ENCODE measurements at regions not wholly inside any gene's neighbourhood (a gene's known extent, or its start where the extent isn't known, plus 50 kb on each side); places are given as distances from the start of the nearest gene placed in this dataset.

DNA sequence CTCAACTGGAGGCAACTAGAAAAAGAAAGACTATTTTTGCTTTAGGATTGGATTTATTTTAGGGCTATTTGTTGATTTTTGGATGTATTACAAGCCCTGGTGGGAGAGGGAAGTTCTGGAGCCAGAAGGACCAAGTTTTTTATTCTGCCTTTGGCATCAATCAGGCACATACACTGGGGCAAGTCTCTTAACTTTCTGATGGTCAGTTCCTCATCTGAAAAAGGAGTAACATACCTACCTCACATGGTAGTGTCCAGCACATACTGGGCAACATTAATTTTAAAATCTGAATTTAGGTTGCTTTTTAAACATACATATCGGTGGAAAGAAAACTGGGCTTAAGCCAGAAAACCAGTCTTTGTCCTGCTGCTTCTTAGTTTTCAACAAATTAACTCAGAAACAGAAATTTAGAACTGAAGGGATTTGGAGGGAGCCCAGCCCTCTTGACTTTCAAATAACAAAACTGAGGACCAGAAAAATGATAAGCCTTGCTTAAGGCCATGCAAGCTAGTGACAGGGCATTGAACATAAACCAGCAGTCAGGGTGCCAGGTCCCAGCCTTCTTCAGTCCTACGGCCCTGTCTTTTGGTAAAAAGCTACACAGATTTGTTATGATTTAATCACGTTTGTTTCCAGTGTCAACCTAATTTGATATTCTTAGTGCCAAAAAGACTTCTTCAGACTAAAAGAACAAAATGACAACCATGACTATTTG is 90.2 kb upstream of the SLC38A2 start:
- no peak for DNase-seq

DNA sequence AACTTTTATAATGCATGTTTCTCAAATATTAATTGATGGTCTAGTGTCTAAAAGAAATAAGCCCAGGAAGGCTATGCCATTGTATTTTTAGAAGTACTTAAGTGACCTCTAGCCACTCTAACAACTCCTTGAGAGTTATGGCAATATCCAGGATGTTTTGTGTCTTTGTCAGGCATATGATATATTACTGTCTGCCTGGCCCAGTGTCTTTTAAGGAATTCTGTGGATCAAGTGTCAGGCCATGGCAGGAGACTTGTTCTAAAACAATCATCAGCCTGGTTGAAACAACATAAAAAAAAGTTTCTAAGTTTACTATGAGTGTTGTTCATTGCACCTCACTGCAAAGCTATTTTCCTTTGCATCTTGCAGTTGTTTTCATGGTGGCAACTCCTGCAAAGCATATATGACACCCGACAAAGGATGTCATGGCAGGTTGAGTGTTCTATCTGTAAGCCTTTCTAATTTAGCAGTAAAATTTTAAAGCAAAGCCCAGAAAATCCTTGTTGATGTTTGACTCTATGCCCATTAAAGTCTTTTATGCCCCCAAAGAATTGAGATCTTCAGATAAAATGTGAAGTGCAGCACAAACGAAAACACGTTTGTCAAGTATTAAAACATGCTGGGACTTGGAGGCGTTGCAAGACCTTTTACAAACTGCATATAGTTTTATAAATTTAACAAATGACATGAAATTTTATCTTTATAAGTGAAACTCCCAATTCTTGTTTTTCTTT is 89.5 kb upstream of the SLC38A2 start:
- no peak for DNase-seq

DNA sequence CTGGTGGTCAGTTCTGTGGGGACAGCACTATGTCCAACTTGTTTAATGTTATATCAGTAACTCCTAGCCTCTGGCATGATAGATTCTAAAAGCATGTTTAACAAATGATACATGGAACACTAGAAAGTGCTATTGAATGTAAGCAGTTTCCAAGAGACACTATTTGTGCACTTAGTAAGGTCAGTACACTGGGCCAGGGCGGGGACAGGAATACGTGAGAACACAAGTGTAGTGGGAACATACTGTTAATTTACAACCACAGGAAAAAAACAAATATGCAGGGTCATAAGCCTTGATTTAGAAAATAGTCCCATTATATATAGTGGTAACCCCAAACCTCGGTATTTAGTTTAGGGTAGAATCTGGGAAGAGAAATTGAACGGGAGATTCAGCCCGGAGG is 88.9 kb upstream of the SLC38A2 start:
- DNase-seq = no peak

DNA sequence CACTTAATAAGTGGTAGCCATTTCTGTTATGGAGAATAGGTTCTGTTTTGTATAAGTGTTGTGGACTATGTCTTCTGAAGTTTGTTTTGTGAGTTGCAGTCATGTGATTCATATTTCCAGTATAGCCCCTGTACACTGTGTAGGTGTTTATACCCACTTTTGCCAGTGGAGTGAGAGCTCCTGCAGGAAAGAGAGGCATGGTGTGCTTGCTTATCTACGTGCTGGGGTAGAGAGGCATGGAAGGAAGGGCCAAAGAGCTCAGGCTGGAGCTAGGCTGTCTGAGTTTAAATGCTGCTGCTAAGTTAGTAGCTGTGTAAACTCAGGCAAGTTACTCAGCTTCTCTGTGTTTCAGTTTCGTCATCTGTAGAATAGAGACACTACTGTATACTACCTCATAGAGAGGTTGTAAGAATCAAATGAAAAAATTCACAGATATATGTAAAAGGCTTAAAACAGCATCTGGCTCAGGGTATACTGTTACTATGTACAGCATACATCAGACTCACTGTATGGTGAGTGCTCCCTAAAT is 88.2 kb upstream of the SLC38A2 start:
- no peak for DNase-seq

DNA sequence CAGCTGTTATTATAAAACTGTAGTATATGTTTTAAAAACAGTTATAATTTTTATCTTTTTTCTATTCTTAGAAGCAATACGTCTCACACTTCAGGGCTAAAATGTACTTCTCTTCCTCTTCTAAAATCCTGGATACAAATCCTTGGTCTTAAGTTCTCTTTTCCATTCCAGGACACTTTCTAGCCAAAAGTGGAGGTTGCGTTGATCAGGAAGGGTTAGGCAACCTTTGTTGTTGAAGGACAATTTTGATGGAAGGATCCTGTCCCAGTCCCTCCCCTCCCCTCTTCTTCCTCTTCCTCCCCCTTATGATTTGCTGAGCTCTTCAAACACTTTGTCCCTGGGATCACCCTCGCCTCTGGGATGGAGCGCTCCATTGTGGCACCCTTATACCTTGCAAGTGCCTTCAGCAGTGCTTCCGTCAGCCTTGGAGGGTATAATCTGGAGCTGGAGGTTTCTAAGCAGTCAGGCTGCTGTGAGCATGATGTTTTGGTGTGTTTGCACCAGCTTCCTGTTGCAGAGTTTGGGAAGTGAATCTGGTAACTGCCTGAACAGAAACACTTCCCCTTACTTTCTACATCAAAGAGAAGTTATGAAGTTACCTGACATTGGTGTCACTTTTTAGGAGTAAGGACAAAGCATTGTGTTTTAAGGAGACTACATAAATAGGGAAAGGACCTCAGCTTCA is 87.4 kb upstream of the SLC38A2 start:
- peak; percentile 11 to 17 for DNase-seq

DNA sequence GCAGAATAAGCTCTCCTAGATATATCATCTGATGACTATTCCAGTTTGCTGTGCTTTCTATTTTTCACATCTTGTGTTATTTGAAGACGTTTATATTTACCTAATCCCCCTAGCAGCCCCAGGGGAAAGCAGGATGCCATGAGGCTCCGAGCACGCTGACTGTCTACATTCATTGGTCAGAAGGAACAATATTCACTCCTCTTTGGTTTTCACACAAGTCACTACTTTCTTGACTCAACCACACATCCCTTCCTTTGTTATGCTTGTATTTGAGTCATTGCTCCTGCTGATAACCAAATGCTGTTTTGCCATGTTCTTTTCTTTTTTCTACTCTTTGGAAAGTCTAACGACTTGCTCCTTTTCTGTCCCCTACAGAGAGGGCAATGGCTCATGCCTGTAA is 86.5 kb upstream of the SLC38A2 start:
- no peak for DNase-seq

DNA sequence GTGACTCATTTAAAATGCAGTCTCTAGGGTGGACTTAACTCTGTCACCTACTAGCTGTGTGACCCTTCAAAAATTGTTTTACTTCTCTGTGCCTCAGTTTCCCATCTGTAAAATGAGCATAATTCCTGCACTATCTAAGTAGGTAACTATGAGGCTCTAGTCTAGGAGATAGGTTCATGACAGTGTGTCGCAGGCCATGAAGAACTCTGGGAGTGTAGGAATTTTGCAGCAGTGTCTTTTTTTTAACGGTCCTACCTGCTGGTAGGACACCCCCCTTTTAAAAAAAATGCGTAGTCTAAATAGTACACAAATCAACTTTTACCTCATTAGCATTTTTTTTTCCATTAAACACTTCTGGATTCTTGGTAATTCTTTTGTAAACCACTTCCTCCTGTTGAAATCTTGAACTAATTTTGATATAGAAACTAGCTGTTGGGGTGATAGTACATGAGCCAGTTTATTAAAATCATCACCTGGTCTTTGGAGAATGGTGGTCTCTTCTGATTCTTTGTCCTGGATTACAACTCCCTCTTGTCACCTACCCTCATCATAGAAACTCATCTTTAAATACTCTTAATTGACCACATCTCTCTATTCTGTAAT is 86.0 kb upstream of the SLC38A2 start:
- DNase-seq = peak in 1 of 2 donors; percentile 7

DNA sequence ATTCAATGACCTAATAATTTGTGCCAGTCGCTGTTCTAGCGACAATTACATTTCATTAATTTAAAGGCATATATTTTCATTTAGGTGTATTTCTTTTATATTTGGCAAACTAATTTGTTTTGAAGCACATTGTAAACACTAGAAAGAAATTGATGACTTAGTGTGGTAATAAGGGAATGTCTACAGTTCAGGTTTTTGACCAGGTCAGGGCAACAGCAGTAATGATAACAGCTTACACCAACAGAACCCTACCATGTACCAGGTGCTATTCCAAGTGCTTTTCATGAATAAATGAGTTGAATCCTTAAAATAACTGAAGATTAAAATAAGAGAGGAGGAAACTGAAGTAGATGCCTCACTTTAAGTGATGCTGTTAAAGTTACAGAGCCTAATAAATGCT is 85.4 kb upstream of the SLC38A2 start:
- DNase-seq = no peak

DNA sequence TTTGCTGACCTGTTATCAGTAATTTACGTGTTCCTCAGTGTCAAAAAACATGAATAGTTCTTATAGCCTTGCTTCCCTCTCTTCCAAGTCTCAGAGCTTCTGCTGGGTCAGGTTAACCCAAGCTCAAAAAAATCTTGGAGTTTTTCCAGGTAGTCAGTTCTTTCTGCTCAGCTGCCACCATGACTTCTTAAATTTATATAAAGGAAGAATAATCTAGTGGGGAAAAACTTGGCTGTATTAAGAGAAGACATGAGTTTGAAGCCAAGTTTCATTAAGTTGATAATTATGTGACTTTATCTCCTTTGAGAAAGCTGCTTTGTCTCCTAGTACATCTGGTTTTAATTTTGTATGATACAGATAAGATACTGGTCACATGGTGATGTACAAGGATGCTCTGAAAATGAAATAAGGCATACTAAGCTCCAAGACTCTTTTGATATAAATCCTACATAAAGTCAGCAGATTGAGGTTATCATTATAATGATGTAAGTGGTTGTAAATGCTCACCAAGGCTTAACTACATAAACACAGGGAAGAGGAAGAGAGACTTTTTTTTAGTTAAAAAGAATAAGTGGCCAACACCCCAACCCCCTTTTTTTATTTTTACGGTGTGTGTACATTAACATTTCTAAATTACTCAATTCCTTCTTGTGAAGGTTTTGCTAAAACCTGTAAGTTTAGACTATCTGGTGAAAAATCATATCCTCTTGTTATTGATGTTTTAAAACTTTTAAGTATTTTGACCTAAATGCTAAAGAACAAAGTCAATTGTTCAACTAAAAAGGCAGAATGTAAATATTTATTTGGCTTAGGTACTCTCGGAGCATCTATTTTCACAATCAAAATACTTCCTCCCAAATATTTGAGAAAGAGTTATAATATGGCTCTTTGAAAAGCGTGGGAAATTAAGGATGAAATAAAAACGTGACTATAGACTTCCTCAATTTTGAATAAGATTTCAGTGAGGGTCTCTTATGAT is 84.1 kb upstream of the SLC38A2 start:
- no peak for DNase-seq

DNA sequence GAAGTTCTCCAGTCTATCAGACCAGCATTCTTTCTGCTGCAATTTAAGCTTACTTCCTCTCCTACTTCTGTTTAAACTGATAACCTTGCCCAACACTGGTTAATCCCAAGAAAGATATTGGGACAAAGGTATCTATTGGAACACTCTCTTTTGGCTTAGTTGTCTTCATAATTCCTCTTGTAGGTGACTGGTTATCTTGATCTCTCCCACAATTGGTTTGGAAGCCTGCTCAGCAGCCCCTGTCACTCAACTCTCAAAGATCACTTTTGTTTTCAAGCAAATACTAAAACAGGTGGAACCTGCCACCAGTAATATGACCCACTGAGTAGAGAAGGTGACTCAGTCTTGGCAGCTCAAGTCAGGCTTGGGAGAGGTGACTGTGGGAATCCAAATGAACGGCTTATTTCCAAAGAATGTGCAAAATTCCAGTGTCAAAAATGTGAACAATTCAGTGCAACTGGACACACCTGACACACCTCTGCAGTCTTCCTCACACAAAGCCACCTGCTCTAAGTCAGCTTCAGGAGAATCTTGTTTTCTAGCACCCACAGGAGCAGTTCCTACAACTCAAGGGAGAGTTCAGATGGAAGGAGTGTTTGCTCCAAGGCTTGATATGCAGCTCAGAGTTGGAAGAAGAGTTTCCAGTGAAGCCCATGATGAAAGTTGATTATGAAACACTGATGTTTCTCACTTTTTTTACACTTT is 83.2 kb upstream of the SLC38A2 start:
- no peak for DNase-seq

DNA sequence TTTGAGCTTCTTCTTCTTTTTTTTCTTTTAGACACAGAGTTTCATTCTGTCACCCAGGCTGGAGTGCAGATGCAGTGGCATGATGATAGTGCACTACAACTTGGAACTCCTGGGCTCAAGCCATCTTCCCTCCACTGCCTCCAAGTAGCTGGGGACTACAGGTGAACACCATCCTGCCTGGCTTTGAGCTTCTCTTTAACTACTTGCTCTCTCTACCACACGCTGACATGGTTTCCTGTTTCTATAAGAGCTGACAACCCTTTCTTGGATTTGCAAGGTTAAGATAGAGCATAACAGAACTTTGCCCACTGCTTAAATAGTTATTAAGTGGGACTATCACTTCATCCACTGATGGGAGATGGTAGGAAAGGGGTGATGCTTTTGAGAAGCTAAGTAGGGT is 82.4 kb upstream of the SLC38A2 start:
- no peak for DNase-seq

DNA sequence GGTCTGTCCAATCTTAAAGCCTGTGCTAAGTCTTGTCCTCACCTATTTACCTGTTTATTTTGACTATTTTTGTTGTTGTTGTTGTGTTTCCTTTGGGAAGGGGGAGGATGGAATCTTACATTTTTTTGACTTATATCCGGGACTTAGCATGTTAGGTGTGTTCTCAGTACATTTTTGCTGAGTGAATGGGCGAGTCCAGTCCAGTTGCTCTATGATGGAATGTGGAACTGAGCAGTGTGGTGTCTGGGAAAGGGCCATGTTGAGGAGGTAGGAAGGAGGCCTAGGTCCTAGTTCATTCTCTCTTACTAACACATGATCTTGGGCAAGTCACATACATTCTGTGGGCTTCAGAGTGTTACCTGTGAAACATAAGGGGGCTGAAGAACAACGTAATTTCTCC is 80.9 kb upstream of the SLC38A2 start:
- DNase-seq = no peak

DNA sequence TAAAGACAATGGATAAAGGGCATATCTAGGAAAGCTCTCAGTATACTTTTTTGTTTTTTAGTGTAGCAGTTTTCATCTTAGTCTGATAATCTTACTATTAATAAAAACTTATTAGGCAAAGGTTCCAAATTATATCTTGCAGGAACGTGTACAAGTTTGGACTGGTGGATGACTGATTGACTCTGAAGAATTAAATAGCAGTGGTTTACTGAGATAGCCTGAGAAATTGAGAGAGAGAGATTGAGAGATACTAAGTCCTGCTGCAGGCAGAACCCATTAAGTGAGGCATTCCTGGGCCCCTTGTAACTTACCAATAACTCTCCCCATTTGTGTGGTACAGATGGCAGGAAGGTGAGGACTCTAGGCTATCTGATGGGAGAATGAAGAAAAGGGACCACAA is 80.2 kb upstream of the SLC38A2 start:
- DNase-seq = no peak

DNA sequence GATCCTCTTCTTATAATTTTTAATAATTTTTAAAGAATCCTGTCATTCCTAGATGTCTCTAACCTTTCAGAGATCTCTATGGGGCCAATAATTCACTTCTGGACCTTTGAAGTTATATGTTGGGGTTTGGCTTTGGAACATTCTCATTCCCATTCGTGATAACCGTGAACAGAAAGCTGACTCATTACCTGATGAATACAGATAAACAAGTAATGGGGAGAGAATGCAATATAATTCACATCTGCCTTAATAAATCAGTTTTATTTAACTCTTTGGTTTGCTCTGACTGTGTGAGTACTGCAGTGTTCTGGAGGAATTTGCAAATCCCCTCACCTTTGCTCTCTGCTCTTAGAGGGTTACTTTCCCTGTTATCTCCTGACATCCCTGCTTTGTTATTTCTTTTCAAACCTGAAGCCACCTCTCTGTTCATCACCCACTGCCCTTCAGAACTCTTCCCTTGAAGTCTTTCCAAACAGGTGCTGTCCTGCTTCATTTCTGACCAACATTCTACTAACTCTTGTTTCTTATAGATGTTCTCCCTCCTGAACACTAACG is 79.6 kb upstream of the SLC38A2 start:
- DNase-seq = no peak

DNA sequence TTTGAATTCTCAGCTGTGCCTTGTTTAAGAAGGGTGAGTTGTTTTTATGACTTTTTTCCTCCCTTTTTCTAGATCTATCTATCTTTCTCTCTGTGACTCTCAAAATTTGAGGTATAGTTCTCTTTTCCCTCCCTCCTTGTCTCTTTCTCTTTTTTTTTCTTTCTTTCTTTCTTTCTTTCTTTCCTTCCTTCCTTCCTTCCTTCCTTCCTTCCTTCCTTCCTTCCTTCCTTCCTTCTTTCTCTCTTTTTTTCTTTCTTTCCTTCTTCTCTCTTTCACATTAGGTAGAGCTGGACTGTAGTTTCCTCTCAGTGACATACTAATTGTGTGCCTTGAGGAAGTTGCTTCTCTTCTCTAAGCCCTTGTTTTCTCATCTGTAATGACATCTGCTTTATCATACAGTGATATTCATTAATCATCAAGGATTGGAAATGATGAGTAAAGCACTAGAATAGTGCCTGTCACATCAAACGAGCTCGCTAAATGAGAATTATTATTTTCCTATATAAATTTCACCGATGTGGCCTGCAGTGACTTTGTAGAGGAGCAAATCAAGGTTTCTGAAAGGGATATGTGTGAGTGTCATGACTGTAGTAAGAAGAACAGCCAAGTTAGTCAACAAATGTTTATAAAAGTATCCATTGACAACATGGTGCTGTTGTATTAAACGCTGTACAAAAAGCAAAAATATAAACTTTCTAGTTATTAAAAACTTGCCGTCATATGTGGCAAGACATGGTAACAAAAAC is 78.9 kb upstream of the SLC38A2 start:
- no peak for DNase-seq

DNA sequence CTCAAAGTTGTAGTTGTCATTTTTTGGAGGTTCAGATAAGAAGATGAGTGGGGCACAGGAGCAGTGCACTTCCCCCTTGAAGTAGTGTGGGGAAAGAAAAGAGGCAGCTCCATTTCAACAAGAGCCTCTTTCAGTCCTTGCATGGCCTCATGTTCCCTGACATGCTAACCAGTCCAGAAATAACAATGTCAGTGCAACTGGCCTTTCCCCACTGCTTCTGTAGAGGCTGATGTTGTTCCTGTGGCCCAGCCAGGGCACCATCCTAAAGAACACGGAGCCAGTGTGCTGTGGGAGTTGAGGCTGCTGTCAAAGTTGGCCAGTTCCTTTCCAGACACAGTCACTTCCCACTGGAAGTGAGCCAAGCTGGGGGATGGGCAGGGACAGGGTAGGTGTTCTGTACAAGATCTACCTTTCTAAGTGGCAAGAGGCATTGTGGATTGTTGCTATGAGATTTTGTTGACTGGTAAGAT is 77.7 kb upstream of the SLC38A2 start:
- no peak for DNase-seq

DNA sequence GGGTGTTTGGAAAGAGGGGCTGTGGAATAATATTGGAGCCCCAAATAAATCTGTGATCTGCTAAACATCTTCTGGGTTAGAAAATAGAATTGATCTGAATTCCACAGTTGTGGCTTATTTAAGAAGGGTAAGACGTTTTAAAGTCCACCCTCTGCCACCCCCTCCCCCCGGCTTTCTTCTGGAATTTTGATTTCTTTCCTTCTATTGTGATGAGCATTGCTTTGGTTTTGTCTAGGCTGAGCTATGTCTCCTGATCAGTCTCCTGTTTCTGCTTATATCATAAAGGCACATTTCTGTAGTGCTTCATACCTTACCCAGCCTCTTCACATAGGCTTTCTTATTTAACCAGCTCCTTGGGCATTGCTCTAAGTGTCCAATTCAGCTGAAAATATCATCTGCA is 77.3 kb upstream of the SLC38A2 start:
- no peak for DNase-seq

DNA sequence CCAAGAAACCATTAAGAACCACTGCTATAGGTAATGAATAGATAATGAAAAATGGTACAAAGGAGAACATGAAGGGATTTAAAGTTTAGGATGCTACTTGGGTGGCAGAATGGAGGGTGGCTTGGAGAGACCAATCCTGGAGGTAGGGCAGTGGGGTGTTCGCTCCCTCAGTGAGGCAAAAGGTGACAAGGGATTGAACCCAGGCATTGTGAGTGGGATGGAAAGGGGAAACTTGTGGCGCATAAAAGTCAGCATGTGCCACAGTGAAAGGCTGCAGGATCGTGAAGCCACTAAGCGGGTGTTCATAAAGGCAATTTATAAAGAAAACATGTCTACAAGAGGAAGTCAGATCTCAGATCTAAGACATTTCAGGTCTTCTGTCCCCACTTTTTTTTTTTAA is 76.7 kb upstream of the SLC38A2 start:
- DNase-seq = no peak

DNA sequence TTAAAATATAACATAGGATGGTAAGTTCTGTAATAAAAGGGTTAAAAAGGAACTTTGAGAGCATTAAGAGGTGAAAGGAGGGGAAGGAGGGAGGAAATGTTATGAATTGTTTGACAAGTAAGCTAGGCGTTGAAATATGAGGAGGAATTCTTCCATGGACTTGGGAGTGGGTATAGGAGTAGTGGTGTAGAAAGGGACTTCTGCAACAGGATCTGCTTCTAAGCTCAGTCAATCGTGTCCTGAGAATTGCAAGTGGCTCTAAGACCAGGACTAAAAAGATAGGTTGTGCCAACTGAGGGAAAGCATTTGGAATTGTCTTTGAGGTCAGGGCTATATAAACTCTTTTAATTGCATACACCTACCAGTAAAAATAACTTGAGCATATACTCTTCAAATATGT is 74.1 kb upstream of the SLC38A2 start:
- DNase-seq = no peak

DNA sequence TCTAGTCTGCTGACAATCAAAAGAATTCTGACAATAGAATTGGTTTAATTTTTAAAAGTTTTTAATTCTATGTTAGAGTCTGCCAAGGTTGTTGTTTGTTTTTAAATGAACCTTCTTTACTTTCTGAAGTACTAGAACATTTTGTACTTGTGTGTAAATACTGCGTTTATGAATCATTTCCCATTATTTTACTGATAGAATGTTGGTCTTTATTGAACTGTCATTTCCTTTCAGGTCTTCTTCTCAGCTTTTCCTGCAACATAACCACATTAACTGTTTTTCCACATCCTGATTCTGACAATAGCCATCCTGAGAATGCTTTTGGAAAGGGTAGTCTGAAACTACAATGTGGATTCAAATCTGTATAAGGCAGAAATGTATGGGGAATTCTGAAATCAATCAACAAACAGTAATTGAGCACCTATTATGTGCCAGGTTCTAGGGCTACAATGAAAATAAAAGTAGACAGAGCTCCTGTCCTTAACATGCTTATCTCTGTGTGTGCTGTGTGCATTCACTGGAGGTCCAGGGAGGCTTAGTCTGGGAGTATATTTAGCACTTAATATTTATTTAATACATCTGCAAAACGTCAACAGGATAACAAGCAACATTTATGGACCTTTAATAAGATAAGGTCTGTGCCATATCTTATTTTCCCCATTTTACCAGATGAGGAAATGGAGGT is 73.1 kb upstream of the SLC38A2 start:
- DNase-seq = no peak
